WTC11 (cell line): ENCODE measurements at regions not wholly inside any gene's neighbourhood (a gene's known extent, or its start where the extent isn't known, plus 50 kb on each side); places are given as distances from the start of the nearest gene placed in this dataset.

Experiments used
- ATAC-seq: fragments of 200-7000 bp; cut with Tn5 transposase; 2 replicates; pipeline ENCODE4 v1.10.0; 2021; ENCODE audit warnings: mild to moderate bottlenecking, moderate library complexity
- CTCF ChIA-PET: fragments of 300-600 bp; sonication (Branson Sonifier 250); formaldehyde crosslinking; loops from one replicate; lab custom pipeline; 2021; ENCODE audit warnings: antibody characterized with exemption; lab: Charles Lee
- POLR2A ChIA-PET: fragments of 350-600 bp; sonication (Branson Sonifier 250); formaldehyde crosslinking; loops from one replicate; lab custom pipeline; 2021; ENCODE audit warnings: antibody characterized with exemption; lab: Charles Lee
- DNase-seq: peaks from one replicate; pipeline ENCODE4 v3.0.0; 2021; ENCODE audit warnings: low spot score
- H3K27ac Mint-ChIP-seq: 2 replicates; pipeline ENCODE4 v1.8.0; 2021; ENCODE audit warnings: mixed read lengths
- H3K27me3 Mint-ChIP-seq: 2 replicates; pipeline ENCODE4 v1.8.0; 2021; ENCODE audit warnings: low read depth, mild to moderate bottlenecking, moderate library complexity, mixed read lengths
- H3K36me3 Mint-ChIP-seq: 2 replicates; pipeline ENCODE4 v1.8.0; 2021; ENCODE audit warnings: mixed read lengths
- H3K4me1 Mint-ChIP-seq: 2 replicates; pipeline ENCODE4 v1.8.0; 2022; ENCODE audit warnings: mixed read lengths
- H3K4me3 Mint-ChIP-seq: 2 replicates; pipeline ENCODE4 v1.8.0; 2021; ENCODE audit warnings: mild to moderate bottlenecking, moderate library complexity, mixed read lengths
- H3K9me3 Mint-ChIP-seq: 2 replicates; pipeline ENCODE4 v1.8.0; 2021; ENCODE audit warnings: mixed read lengths
- CREM ChIP-seq: sonication (generic); formaldehyde crosslinking; IDR thresholded peaks from 2 replicates; pipeline ENCODE4 v1.8.1; 2022; ENCODE audit warnings: mild to moderate bottlenecking, missing genetic modification reagents, moderate library complexity
- ELF4 ChIP-seq: sonication (generic); formaldehyde crosslinking; IDR thresholded peaks from 2 replicates; pipeline ENCODE4 v1.8.1; 2022; ENCODE audit warnings: low read depth, mild to moderate bottlenecking, moderate library complexity, missing genetic modification reagents
- GRHL2 ChIP-seq: fragments of 250-450 bp; sonication (Bioruptor Pico); IDR thresholded peaks from 2 replicates; pipeline ENCODE4 v1.8.0; 2022; ENCODE audit warnings: mild to moderate bottlenecking, moderate library complexity; ENCODE audit not compliant: insufficient replicate concordance, severe bottlenecking
- HMGA2 ChIP-seq: fragments of 250-450 bp; sonication (Bioruptor Pico); IDR thresholded peaks from 2 replicates; pipeline ENCODE4 v1.4.0; 2021; ENCODE audit warnings: mild to moderate bottlenecking, moderate library complexity
- MYBL2 ChIP-seq: sonication (generic); formaldehyde crosslinking; IDR thresholded peaks from 2 replicates; pipeline ENCODE4 v1.8.1; 2023; ENCODE audit warnings: mild to moderate bottlenecking, moderate library complexity, missing genetic modification reagents
- NFYB ChIP-seq: sonication (generic); formaldehyde crosslinking; conservative IDR thresholded peaks from 2 replicates; pipeline ENCODE4 v1.8.0; 2022; ENCODE audit warnings: low read depth, missing genetic modification reagents
- NR2C2 ChIP-seq: sonication (generic); formaldehyde crosslinking; IDR thresholded peaks from 2 replicates; pipeline ENCODE4 v1.8.0; 2022; ENCODE audit warnings: mild to moderate bottlenecking, missing genetic modification reagents
- OVOL2 ChIP-seq: fragments of 250-450 bp; sonication (Bioruptor Pico); IDR thresholded peaks from 2 replicates; pipeline ENCODE4 v1.9.0; 2021; ENCODE audit warnings: mild to moderate bottlenecking, borderline replicate concordance
- RELA ChIP-seq: sonication (generic); formaldehyde crosslinking; IDR thresholded peaks from 2 replicates; pipeline ENCODE4 v1.8.1; 2022; ENCODE audit warnings: missing genetic modification reagents, mild to moderate bottlenecking, borderline replicate concordance
- TP53 ChIP-seq: sonication (generic); formaldehyde crosslinking; IDR thresholded peaks from 2 replicates; pipeline ENCODE4 v1.8.1; 2023; ENCODE audit warnings: mild to moderate bottlenecking, missing genetic modification reagents
- ZNF396 ChIP-seq: fragments of 250-450 bp; sonication (Bioruptor Pico); IDR thresholded peaks from 2 replicates; pipeline ENCODE4 v1.8.0; 2021; ENCODE audit warnings: mild to moderate bottlenecking, moderate library complexity, borderline replicate concordance
- TF ChIP-seq, protein P1 (sequence below): sonication (generic); formaldehyde crosslinking; IDR thresholded peaks from 2 replicates; pipeline ENCODE4 v1.8.1; 2023; ENCODE audit warnings: mild to moderate bottlenecking, missing genetic modification reagents
- TF ChIP-seq, protein P2 (sequence below): fragments of 250-450 bp; sonication (Bioruptor Pico); IDR thresholded peaks from 2 replicates; pipeline ENCODE4 v1.9.0; 2021; ENCODE audit warnings: mild to moderate bottlenecking, borderline replicate concordance
- TF ChIP-seq, protein P3 (sequence below): sonication (generic); formaldehyde crosslinking; IDR thresholded peaks from 2 replicates; pipeline ENCODE4 v1.8.0; 2022; ENCODE audit warnings: mild to moderate bottlenecking, missing genetic modification reagents
- TF ChIP-seq, protein P4 (sequence below): fragments of 200-600 bp; IDR thresholded peaks from 2 replicates; pipeline ENCODE4 v1.8.0; 2022; ENCODE audit warnings: antibody characterized with exemption
- TF ChIP-seq, protein P5 (sequence below): sonication (generic); formaldehyde crosslinking; IDR thresholded peaks from 2 replicates; pipeline ENCODE4 v1.8.1; 2022; ENCODE audit warnings: mild to moderate bottlenecking, missing genetic modification reagents, moderate library complexity, borderline replicate concordance
- TF ChIP-seq, protein P6 (sequence below): sonication (generic); formaldehyde crosslinking; IDR thresholded peaks from 2 replicates; pipeline ENCODE4 v1.8.0; 2022; ENCODE audit warnings: mild to moderate bottlenecking, missing genetic modification reagents
- TF ChIP-seq, protein P7 (sequence below): sonication (generic); formaldehyde crosslinking; IDR thresholded peaks from 2 replicates; pipeline ENCODE4 v1.8.1; 2023; ENCODE audit warnings: mild to moderate bottlenecking, missing genetic modification reagents, moderate library complexity

DNA sequence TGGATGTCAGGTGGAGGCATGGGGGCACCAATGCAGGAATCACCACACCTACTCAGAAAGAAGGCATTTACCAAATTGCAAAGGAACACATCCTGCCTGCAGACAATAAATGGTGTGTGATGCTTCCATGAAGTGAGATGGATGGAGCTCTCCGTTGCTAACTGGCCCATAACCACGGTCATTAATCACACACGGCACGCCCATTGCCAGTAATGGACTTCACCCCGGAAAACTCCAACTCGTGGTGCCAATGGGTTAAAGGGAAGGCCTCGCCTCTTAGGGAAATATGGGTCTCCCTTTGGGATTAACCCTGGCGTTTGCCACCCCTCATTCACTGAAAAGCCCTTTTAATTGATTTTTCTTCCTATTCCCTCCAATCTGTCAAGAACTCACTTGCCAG lies 443.1 kb upstream of the DAB1 start:
- POLR2A ChIA-PET, result no interaction called here
- no peak for ATAC-seq

DNA sequence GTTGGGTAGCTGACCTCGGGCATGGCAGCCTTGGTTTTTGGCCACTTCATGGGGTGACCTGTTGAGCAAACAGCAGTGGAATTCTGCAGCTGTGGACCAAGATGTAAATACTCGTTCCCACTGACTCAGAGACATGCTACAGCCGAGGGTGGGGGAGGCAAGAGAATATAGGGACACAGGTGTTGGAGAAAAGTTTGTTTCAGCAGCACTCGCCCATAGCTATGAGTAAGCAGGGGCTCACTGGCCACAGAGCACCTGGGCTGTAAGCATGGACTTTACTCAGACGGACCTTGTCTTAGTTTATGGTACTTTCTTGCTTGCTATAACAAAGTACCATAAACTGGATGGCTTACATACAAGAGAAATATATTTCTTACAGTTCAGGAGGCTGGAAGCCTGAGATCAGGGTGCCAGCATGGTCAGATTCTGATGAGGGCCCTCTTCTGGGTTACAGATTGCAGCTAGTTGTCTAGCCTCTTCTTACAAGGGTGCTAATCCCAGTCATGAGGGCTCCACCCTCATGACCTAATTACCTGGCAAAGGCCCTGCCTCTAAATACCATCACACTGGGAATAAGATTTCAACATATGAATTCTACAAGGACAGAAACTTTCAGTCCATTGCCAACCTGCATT lies 437.2 kb upstream of the DAB1 start:
- Mint-ChIP-seq H3K4me1 (peaks cover 11% of the 10 kb centered on the region), H3K4me3 (no peak overlapping the region), H3K9me3 (no peaks in the 10 kb centered on the region), H3K36me3 (no peaks in the 10 kb centered on the region), H3K27ac (no peak overlapping the region), H3K27me3 (no peaks in the 10 kb centered on the region)
- ATAC-seq (no peak), DNase-seq (no peak)
- CTCF ChIA-PET, result no interaction called here
- POLR2A ChIA-PET, result no interaction called here
- no peak for TF ChIP-seq GRHL2 (CRISPR knock-in tag)
- TF ChIP-seq, protein P1, sequence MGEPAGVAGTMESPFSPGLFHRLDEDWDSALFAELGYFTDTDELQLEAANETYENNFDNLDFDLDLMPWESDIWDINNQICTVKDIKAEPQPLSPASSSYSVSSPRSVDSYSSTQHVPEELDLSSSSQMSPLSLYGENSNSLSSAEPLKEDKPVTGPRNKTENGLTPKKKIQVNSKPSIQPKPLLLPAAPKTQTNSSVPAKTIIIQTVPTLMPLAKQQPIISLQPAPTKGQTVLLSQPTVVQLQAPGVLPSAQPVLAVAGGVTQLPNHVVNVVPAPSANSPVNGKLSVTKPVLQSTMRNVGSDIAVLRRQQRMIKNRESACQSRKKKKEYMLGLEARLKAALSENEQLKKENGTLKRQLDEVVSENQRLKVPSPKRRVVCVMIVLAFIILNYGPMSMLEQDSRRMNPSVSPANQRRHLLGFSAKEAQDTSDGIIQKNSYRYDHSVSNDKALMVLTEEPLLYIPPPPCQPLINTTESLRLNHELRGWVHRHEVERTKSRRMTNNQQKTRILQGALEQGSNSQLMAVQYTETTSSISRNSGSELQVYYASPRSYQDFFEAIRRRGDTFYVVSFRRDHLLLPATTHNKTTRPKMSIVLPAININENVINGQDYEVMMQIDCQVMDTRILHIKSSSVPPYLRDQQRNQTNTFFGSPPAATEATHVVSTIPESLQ (CRISPR knock-in tag), result no peak
- no peak for TF ChIP-seq ELF4 (CRISPR knock-in tag)
- TF ChIP-seq, protein P2, sequence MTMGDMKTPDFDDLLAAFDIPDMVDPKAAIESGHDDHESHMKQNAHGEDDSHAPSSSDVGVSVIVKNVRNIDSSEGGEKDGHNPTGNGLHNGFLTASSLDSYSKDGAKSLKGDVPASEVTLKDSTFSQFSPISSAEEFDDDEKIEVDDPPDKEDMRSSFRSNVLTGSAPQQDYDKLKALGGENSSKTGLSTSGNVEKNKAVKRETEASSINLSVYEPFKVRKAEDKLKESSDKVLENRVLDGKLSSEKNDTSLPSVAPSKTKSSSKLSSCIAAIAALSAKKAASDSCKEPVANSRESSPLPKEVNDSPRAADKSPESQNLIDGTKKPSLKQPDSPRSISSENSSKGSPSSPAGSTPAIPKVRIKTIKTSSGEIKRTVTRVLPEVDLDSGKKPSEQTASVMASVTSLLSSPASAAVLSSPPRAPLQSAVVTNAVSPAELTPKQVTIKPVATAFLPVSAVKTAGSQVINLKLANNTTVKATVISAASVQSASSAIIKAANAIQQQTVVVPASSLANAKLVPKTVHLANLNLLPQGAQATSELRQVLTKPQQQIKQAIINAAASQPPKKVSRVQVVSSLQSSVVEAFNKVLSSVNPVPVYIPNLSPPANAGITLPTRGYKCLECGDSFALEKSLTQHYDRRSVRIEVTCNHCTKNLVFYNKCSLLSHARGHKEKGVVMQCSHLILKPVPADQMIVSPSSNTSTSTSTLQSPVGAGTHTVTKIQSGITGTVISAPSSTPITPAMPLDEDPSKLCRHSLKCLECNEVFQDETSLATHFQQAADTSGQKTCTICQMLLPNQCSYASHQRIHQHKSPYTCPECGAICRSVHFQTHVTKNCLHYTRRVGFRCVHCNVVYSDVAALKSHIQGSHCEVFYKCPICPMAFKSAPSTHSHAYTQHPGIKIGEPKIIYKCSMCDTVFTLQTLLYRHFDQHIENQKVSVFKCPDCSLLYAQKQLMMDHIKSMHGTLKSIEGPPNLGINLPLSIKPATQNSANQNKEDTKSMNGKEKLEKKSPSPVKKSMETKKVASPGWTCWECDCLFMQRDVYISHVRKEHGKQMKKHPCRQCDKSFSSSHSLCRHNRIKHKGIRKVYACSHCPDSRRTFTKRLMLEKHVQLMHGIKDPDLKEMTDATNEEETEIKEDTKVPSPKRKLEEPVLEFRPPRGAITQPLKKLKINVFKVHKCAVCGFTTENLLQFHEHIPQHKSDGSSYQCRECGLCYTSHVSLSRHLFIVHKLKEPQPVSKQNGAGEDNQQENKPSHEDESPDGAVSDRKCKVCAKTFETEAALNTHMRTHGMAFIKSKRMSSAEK (CRISPR knock-in tag), result no peak

More for the DNA sequence above, 443.1 kb upstream of the DAB1 start:
- CTCF ChIA-PET, result no interaction called here
- H3K4me3 Mint-ChIP-seq, result no peak overlapping the region
- TF ChIP-seq, protein P3, sequence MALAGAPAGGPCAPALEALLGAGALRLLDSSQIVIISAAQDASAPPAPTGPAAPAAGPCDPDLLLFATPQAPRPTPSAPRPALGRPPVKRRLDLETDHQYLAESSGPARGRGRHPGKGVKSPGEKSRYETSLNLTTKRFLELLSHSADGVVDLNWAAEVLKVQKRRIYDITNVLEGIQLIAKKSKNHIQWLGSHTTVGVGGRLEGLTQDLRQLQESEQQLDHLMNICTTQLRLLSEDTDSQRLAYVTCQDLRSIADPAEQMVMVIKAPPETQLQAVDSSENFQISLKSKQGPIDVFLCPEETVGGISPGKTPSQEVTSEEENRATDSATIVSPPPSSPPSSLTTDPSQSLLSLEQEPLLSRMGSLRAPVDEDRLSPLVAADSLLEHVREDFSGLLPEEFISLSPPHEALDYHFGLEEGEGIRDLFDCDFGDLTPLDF (CRISPR knock-in tag), result no peak
- TF ChIP-seq, protein P4, sequence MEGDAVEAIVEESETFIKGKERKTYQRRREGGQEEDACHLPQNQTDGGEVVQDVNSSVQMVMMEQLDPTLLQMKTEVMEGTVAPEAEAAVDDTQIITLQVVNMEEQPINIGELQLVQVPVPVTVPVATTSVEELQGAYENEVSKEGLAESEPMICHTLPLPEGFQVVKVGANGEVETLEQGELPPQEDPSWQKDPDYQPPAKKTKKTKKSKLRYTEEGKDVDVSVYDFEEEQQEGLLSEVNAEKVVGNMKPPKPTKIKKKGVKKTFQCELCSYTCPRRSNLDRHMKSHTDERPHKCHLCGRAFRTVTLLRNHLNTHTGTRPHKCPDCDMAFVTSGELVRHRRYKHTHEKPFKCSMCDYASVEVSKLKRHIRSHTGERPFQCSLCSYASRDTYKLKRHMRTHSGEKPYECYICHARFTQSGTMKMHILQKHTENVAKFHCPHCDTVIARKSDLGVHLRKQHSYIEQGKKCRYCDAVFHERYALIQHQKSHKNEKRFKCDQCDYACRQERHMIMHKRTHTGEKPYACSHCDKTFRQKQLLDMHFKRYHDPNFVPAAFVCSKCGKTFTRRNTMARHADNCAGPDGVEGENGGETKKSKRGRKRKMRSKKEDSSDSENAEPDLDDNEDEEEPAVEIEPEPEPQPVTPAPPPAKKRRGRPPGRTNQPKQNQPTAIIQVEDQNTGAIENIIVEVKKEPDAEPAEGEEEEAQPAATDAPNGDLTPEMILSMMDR, result no peak
- TF ChIP-seq CREM (CRISPR knock-in tag), result no peak
- TF ChIP-seq, protein P5, sequence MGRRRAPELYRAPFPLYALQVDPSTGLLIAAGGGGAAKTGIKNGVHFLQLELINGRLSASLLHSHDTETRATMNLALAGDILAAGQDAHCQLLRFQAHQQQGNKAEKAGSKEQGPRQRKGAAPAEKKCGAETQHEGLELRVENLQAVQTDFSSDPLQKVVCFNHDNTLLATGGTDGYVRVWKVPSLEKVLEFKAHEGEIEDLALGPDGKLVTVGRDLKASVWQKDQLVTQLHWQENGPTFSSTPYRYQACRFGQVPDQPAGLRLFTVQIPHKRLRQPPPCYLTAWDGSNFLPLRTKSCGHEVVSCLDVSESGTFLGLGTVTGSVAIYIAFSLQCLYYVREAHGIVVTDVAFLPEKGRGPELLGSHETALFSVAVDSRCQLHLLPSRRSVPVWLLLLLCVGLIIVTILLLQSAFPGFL (CRISPR knock-in tag), result no peak
- no peak for TF ChIP-seq NFYB
- TF ChIP-seq, protein P6, sequence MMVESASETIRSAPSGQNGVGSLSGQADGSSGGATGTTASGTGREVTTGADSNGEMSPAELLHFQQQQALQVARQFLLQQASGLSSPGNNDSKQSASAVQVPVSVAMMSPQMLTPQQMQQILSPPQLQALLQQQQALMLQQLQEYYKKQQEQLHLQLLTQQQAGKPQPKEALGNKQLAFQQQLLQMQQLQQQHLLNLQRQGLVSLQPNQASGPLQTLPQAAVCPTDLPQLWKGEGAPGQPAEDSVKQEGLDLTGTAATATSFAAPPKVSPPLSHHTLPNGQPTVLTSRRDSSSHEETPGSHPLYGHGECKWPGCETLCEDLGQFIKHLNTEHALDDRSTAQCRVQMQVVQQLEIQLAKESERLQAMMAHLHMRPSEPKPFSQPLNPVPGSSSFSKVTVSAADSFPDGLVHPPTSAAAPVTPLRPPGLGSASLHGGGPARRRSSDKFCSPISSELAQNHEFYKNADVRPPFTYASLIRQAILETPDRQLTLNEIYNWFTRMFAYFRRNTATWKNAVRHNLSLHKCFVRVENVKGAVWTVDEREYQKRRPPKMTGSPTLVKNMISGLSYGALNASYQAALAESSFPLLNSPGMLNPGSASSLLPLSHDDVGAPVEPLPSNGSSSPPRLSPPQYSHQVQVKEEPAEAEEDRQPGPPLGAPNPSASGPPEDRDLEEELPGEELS (CRISPR knock-in tag), result no peak
- TF ChIP-seq, protein P1 (CRISPR knock-in tag), result no peak
- no peak for TF ChIP-seq HMGA2 (CRISPR knock-in tag)
- TF ChIP-seq NR2C2 (CRISPR knock-in tag), result no peak
- TF ChIP-seq, protein P7, sequence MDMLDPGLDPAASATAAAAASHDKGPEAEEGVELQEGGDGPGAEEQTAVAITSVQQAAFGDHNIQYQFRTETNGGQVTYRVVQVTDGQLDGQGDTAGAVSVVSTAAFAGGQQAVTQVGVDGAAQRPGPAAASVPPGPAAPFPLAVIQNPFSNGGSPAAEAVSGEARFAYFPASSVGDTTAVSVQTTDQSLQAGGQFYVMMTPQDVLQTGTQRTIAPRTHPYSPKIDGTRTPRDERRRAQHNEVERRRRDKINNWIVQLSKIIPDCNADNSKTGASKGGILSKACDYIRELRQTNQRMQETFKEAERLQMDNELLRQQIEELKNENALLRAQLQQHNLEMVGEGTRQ (CRISPR knock-in tag), result no peak
- no peak for TF ChIP-seq MYBL2 (CRISPR knock-in tag)
- no peak for TF ChIP-seq OVOL2 (CRISPR knock-in tag)
- no peak for TF ChIP-seq ZNF396 (CRISPR knock-in tag)
- no peak for TF ChIP-seq TP53
- no peak for TF ChIP-seq RELA (CRISPR knock-in tag)
- H3K27me3 Mint-ChIP-seq, result no peaks in the 10 kb centered on the region
- H3K4me1 Mint-ChIP-seq, result peaks cover 6% of the 10 kb centered on the region
- H3K36me3 Mint-ChIP-seq, result no peaks in the 10 kb centered on the region
- H3K9me3 Mint-ChIP-seq, result no peaks in the 10 kb centered on the region
- no peak for DNase-seq
- no peak overlapping the region for H3K27ac Mint-ChIP-seq
